ENCODE measurements at regions not wholly inside any gene's neighbourhood (a gene's known extent, or its start where the extent isn't known, plus 50 kb on each side); places are given as distances from the start of the nearest gene placed in this dataset.

DNA sequence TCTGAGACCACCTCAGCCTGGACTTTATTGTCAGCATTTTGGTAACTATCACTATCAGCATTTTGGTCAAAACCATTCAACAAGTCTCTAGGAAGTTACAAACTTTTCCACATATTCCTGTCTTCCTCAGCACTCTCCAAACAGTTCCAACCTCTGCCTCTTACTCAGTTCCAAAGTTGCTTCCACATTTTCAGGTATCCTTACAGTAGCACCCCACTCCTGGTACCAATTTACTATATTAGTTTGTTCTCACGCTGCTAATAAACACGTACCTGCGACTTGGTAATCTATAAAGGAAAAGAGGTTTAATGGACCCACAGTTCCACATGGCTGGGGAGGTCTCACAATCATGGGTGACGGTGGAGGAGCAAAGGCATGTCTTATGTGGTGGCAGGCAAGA lies 551.3 kb downstream of the DMRTA1 start:
- Histone ChIP-seq H3K79me2 (ENCODE audit: insufficient read depth, low read depth, low read length) (no peaks in the 10 kb centered on the region), H3K9me3 (ENCODE audit: low read length) (no peaks in the 10 kb centered on the region), H3K4me2 (ENCODE audit: low read length) (no peak overlapping the region), H3K27ac (ENCODE audit: low read depth, low read length, poor library complexity, severe bottlenecking) (no peak overlapping the region), H2AFZ (ENCODE audit: low read length) (no peak overlapping the region), H3K9me2 (ENCODE audit: insufficient read depth, low read length) (no peaks in the 10 kb centered on the region), H4K20me1 (ENCODE audit: insufficient read depth, low read length) (no peaks in the 10 kb centered on the region), H3K4me1 (ENCODE audit: insufficient read depth, low read length, poor library complexity, severe bottlenecking) (no peaks in the 10 kb centered on the region), H3K4me3 (ENCODE audit: low read depth, low read length, poor library complexity, severe bottlenecking) (no peak overlapping the region), H3K36me3 (ENCODE audit: insufficient read depth, low read length) (no peaks in the 10 kb centered on the region)
- BruUV-seq (replicated peaks), result no TSS peak
- intact Hi-C loops (cut with micrococcal nuclease; ENCODE audit: unreplicated experiment), result no loop called here
- ChIA-PET POLR2A (interaction anchor here (0.6 kb wide), 1 partner anchor 424 kb away, joined by 4 read pairs; no protein-coding TSS in a partner anchor), CTCF (ENCODE audit: unreplicated experiment) (no interaction called here)
- no peak for DNase-seq (ENCODE audit: low spot score)
- TF ChIP-seq, protein P1, sequence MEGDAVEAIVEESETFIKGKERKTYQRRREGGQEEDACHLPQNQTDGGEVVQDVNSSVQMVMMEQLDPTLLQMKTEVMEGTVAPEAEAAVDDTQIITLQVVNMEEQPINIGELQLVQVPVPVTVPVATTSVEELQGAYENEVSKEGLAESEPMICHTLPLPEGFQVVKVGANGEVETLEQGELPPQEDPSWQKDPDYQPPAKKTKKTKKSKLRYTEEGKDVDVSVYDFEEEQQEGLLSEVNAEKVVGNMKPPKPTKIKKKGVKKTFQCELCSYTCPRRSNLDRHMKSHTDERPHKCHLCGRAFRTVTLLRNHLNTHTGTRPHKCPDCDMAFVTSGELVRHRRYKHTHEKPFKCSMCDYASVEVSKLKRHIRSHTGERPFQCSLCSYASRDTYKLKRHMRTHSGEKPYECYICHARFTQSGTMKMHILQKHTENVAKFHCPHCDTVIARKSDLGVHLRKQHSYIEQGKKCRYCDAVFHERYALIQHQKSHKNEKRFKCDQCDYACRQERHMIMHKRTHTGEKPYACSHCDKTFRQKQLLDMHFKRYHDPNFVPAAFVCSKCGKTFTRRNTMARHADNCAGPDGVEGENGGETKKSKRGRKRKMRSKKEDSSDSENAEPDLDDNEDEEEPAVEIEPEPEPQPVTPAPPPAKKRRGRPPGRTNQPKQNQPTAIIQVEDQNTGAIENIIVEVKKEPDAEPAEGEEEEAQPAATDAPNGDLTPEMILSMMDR (conservative IDR thresholded peaks at IDR 0.05; ENCODE audit: low read length), result no peak
- no peak for TF ChIP-seq EZH2phosphoT487 (IDR thresholded peaks at IDR 0.05; ENCODE audit: borderline replicate concordance, low read depth, low read length)

DNA sequence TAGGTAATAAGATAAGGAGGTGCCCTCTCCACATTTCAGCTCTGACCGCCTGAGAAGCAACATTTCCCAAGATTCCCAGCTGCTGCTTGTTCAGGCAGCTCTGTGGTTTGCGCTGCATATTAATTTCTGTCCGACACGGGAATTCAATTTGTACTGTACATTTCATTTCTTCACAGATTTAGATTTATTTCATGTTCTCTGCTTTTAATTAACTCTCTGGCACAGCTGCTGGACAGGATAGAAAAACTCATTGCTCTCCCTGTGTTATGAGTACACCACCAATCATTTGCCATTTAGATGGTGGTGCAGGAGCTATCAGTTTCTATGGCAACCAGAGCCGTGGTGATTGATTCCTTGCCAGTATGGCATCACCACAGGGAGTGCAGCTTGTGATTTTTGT lies 558.5 kb downstream of the DMRTA1 start:
- intact Hi-C loops (cut with micrococcal nuclease; ENCODE audit: unreplicated experiment), result no loop called here
- BruUV-seq (replicated peaks), result no TSS peak
- Histone ChIP-seq H2AFZ (ENCODE audit: low read length) (no peak overlapping the region), H3K36me3 (ENCODE audit: insufficient read depth, low read length) (no peaks in the 10 kb centered on the region), H3K27ac (ENCODE audit: low read depth, low read length, poor library complexity, severe bottlenecking) (no peak overlapping the region), H3K9me2 (ENCODE audit: insufficient read depth, low read length) (no peaks in the 10 kb centered on the region), H3K4me3 (ENCODE audit: low read depth, low read length, poor library complexity, severe bottlenecking) (no peak overlapping the region), H4K20me1 (ENCODE audit: insufficient read depth, low read length) (no peaks in the 10 kb centered on the region), H3K79me2 (ENCODE audit: insufficient read depth, low read depth, low read length) (no peaks in the 10 kb centered on the region), H3K9me3 (ENCODE audit: low read length) (no peaks in the 10 kb centered on the region), H3K4me2 (ENCODE audit: low read length) (no peak overlapping the region), H3K4me1 (ENCODE audit: insufficient read depth, low read length, poor library complexity, severe bottlenecking) (no peaks in the 10 kb centered on the region)
- TF ChIP-seq, protein P1 (conservative IDR thresholded peaks at IDR 0.05; ENCODE audit: low read length), result no peak
- TF ChIP-seq EZH2phosphoT487 (IDR thresholded peaks at IDR 0.05; ENCODE audit: borderline replicate concordance, low read depth, low read length), result no peak
- POLR2A ChIA-PET, result no interaction called here
- CTCF ChIA-PET (ENCODE audit: unreplicated experiment), result no interaction called here
- DNase-seq (ENCODE audit: low spot score), result no peak

DNA sequence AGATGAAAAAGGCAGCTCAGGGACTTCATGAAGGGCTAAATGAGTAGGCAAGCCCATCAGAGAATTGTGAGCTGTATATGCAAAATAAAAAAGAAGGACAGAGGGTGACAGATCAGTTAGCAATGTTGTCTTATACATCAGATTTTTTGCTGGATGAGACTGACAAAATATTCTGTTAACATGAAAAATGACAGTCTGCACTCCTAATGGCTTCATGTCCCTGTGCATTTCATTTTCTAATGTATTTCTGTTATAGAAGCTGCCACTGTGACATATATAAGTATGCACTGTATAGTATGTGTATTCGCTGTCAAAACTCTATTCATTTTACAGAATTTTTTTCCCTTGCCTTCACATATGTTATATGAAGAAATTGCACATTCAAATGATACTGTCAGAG lies 559.5 kb downstream of the DMRTA1 start:
- Histone ChIP-seq H3K36me3 (ENCODE audit: insufficient read depth, low read length) (no peaks in the 10 kb centered on the region), H4K20me1 (ENCODE audit: insufficient read depth, low read length) (no peaks in the 10 kb centered on the region), H3K27ac (ENCODE audit: low read depth, low read length, poor library complexity, severe bottlenecking) (no peak overlapping the region), H3K9me2 (ENCODE audit: insufficient read depth, low read length) (no peaks in the 10 kb centered on the region), H3K9me3 (ENCODE audit: low read length) (no peaks in the 10 kb centered on the region), H3K4me1 (ENCODE audit: insufficient read depth, low read length, poor library complexity, severe bottlenecking) (no peaks in the 10 kb centered on the region), H3K79me2 (ENCODE audit: insufficient read depth, low read depth, low read length) (no peaks in the 10 kb centered on the region), H3K4me2 (ENCODE audit: low read length) (no peak overlapping the region), H2AFZ (ENCODE audit: low read length) (no peak overlapping the region), H3K4me3 (ENCODE audit: low read depth, low read length, poor library complexity, severe bottlenecking) (no peak overlapping the region)
- POLR2A ChIA-PET, result interaction anchor here (1.2 kb wide), 1 partner anchor 12 kb away, joined by 3 read pairs; no protein-coding TSS in a partner anchor
- no TSS peak for BruUV-seq (replicated peaks)
- intact Hi-C loops (cut with micrococcal nuclease; ENCODE audit: unreplicated experiment), result no loop called here
- no peak for DNase-seq (ENCODE audit: low spot score)
- no peak for TF ChIP-seq EZH2phosphoT487 (IDR thresholded peaks at IDR 0.05; ENCODE audit: borderline replicate concordance, low read depth, low read length)
- TF ChIP-seq, protein P1 (conservative IDR thresholded peaks at IDR 0.05; ENCODE audit: low read length), result no peak
- CTCF ChIA-PET (ENCODE audit: unreplicated experiment), result no interaction called here

Measured in OCI-LY7 (cell line).